Pancreas (tissue), 10 donors: ENCODE measurements at regions not wholly inside any gene's neighbourhood (a gene's known extent, or its start where the extent isn't known, plus 50 kb on each side); places are given as distances from the start of the nearest gene placed in this dataset.

ENCODE experiments used
- ATAC-seq, 4 donors: fragments of 200-7000 bp; cut with Tn5 transposase; one replicate each; pipeline versions ENCODE4 v1.8.0 to v1.9.1; 2020; ENCODE audit warnings: mild to moderate bottlenecking in 4 of 4, moderate library complexity in 4 of 4
- DNase-seq, 6 donors: peaks; one replicate each; pipeline ENCODE4 v3.0.0-alpha.2; 2020
- FAIRE-seq: peaks from 2 replicates; lab custom pipeline; 2012; peaks lifted over from hg19 to GRCh38; lab: Jason Lieb, UNC
- H3K27ac ChIP-seq, 4 donors: fragments of 200-600 bp; sonication (generic); 1 replicate in 3 of 4; 2 replicates in 1 of 4; pipeline versions ENCODE4 v1.5.0 to v1.8.0; 2020
- H3K27me3 ChIP-seq, 4 donors: fragments of 200-600 bp; one replicate each; pipeline ENCODE4 v1.8.0; 2021
- H3K36me3 ChIP-seq, 3 donors: fragments of 200-600 bp; sonication (generic) in 1 of 3; one replicate each; pipeline versions ENCODE4 v1.5.0 to v1.8.0; 2020 to 2021
- H3K4me1 ChIP-seq, 3 donors: fragments of 200-600 bp; one replicate each; pipeline ENCODE4 v1.8.0; 2021
- H3K4me3 ChIP-seq, 4 donors: fragments of 200-600 bp; sonication (generic) in 2 of 4; one replicate each; pipeline versions ENCODE4 v1.5.0 to v1.8.0; 2020 to 2021
- H3K9me3 ChIP-seq, 4 donors: fragments of 200-600 bp; one replicate each; pipeline ENCODE4 v1.8.0; 2021
- CTCF ChIP-seq, 4 donors: fragments of 200-600 bp; sonication (generic) in 3 of 4; IDR thresholded peaks; one replicate each; pipeline versions ENCODE4 v1.5.0 to v1.8.0; 2021; ENCODE audit warnings: antibody characterized with exemption in 4 of 4
- WGBS, 2 donors: extraction: QIAGEN DNeasy Blood & Tissue Kit; methylation state at CpG; one replicate each; pipeline ENCODE4 v1.1.7; 2013; 5-methylcytosine and 5-hydroxymethylcytosine counted together
- intact Hi-C, 3 donors: fragments of 100-400 bp; cut with DNase I; formaldehyde crosslinking; loops; one replicate each; pipeline versions ENCODE4 v1.11.1 to v1.14.2; 2022
- donor health status: healthy with polysubstance abuse.
- donor health status: DM: no; HTN: no; CAD: no; lungs with moderate emphysema.
- donor health status: DM: no; HTN: no; CAD: no.
- donor health status: control.
- donor health status: control.
- donor health status: Bipolar disorder and iron deficiency.
- donor health status: DM: yes; HTN: yes; CAD: no.
- donor health status: DM: no; HTN: no; CAD: no.
- donor health status: DM: no; HTN: no; CAD: no.
- donor health status: DM: yes; HTN: yes; CAD: no.

DNA sequence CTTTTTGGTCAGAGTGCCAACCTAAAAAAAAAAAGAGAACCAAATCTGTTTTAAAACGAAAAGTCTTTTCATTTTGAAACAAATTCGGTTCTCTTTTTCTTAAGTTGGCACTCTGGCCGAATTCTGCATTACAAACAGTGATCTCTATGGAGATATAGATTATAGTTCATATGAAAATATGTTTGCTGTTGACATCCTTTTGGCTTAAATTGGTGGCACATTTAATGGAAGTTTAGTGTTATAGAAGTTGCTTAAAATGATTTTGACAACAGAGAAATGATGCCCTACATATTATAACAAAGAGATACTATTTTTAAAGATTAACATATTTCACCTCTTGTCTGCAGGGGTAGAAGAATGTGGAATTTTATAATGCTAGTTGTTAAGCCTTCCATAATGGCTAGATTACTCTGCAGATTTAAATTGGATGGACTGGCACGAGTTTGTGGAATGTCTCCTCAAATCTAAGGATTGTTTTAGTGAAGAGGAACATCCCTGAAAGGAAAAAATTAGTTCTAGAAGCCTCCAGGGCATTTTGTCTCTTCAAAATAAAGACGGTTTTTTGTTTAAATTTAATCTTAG is 222.9 kb upstream of the CDH2 start:
- Histone ChIP-seq H3K4me1 (no peaks in the 10 kb centered on the region), H3K36me3 (no peaks in the 10 kb centered on the region), H3K9me3 (no peaks in the 10 kb centered on the region), H3K4me3 (no peak overlapping the region), H3K27ac (no peak overlapping the region), H3K27me3 (no peaks in the 10 kb centered on the region)
- WGBS, 2 donors: 36 to 50% methylated on average over 5 of the region's 5 CpGs
- DNase-seq: no peak
- TF ChIP-seq CTCF (IDR thresholded peaks at IDR 0.05): no peak
- no peak for FAIRE-seq
- intact Hi-C loops: loop anchor here in 1 of 3 donors (10.0 kb wide), 1 partner anchor 55 kb away; no protein-coding TSS in a partner anchor
- no peak for ATAC-seq

DNA sequence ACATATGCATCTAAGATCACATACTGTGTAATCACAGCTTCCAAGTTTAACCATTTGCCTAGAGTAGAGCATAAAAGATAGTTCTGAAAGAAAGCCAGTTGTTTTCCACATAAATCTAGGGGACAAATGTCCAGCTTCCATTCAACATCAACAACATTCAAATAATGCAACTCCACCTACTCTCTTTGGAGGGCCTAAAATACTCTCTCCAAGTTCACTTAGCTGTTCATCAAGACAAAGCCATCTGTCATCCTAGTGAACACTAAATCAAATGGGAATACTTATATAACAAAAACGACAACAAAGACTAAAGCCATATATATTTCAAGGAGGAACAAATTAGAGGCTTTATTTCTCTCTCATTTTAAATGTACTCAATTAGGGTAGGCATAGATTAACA is 221.5 kb upstream of the CDH2 start:
- Histone ChIP-seq H3K36me3 (no peaks in the 10 kb centered on the region), H3K4me1 (no peaks in the 10 kb centered on the region), H3K9me3 (no peaks in the 10 kb centered on the region), H3K4me3 (no peak overlapping the region), H3K27me3 (no peaks in the 10 kb centered on the region), H3K27ac (no peak overlapping the region)
- WGBS, 2 donors: 42 to 45% methylated on average over 1 of the region's 1 CpG
- no peak for TF ChIP-seq CTCF (IDR thresholded peaks at IDR 0.05)
- no peak for DNase-seq
- intact Hi-C loops: no loop called here
- no peak for ATAC-seq
- FAIRE-seq: no peak

- Histone ChIP-seq H3K4me1 (no peaks in the 10 kb centered on the region), H3K9me3 (no peaks in the 10 kb centered on the region), H3K27me3 (no peaks in the 10 kb centered on the region), H3K4me3 (no peak overlapping the region), H3K36me3 (no peaks in the 10 kb centered on the region), H3K27ac (no peak overlapping the region)
- intact Hi-C loops: no loop called here
- FAIRE-seq (no peak), ATAC-seq (no peak), DNase-seq (no peak)
- no peak for TF ChIP-seq CTCF (IDR thresholded peaks at IDR 0.05)
Observed at GRCh38 chr18:28390022-28390421, 213.1 kb upstream of the CDH2 start.

DNA sequence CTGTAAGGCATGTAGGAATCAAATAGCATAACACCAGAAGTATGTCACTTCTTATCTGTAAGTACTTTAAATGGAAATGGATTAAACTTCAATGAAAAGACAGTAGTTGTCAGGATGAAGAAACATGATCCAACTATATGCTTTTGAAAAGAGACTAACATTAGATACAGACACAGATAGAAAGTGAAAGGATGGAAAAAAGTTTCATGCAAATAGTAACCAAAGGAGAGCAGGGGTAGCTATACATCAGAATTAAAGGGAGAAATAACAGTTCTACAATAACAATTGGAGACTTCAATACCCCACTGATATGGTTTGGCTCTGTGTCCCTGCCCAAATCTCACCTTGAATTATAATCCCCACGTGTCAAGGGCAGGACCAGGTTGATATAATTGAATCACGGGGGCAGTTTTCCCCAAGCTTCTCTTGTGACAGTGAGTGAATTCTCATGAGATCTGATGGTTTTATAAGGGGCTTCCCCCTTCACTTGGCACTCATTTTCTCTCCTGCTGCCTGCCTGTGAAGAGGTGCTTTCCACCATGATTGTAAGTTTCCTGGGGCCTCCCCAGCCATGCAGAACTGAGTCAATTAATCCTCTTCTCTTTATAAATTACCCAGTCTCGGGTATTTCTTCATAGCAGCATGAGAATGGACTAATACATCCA is 205.4 kb upstream of the CDH2 start:
- TF ChIP-seq CTCF (IDR thresholded peaks at IDR 0.05): no peak
- no peaks in the 10 kb centered on the region for H3K4me1 ChIP-seq
- WGBS, 2 donors: 41 to 42% methylated on average over 3 of the region's 3 CpGs
- H3K36me3 ChIP-seq: no peaks in the 10 kb centered on the region
- H3K9me3 ChIP-seq: no peaks in the 10 kb centered on the region
- no peak overlapping the region for H3K4me3 ChIP-seq
- DNase-seq: no peak
- no peak for FAIRE-seq
- H3K27ac ChIP-seq: no peak overlapping the region
- H3K27me3 ChIP-seq: no peaks in the 10 kb centered on the region
- intact Hi-C loops: no loop called here
- no peak for ATAC-seq

DNA sequence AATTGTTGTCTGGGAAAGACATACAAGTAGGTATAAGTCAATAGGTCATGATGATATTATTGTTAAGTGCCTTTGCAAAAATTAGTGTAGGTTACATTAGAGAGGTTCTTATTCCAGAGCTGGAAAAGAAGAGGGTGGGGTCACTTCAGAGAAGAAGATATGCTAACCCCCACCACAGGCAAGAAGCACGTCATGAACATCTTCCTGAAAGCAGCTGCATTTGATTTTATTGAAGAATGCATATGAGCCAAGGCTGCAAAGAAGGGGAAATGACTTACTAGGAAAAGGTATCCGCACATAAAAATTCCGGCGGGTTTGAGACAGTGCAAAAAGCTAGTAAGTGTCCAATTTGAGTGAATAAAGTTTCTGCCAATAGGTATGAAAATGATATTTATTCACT is 195.3 kb upstream of the CDH2 start:
- Histone ChIP-seq H3K36me3 (no peaks in the 10 kb centered on the region), H3K4me3 (no peak overlapping the region), H3K27me3 (no peaks in the 10 kb centered on the region), H3K27ac (no peak overlapping the region), H3K4me1 (no peaks in the 10 kb centered on the region), H3K9me3 (no peaks in the 10 kb centered on the region)
- 63 to 80% methylated on average over 4 of the region's 4 CpGs for WGBS, 2 donors
- no peak for ATAC-seq
- DNase-seq: no peak
- no peak for TF ChIP-seq CTCF (IDR thresholded peaks at IDR 0.05)
- intact Hi-C loops: no loop called here
- no peak for FAIRE-seq
